GM19328 (cell line): ENCODE measurements at regions not wholly inside any gene's neighbourhood (a gene's known extent, or its start where the extent isn't known, plus 50 kb on each side); places are given as distances from the start of the nearest gene placed in this dataset.

ENCODE experiments used
- ATAC-seq: cut with Tn5 transposase; IDR thresholded peaks from one replicate; pipeline ENCODE4 v1.9.1; 2021; ENCODE audit warnings: mild to moderate bottlenecking, moderate library complexity; ENCODE audit not compliant: unreplicated experiment

- ATAC-seq = no peak
These were observed 50.3 kb upstream of the DPH6 start for GRCh38 chr15:35596285-35596684.

GRCh38 chr15:35602836-35603235 lies 56.9 kb upstream of the DPH6 start:
- ATAC-seq = no peak

- no peak for ATAC-seq
These were observed 57.3 kb upstream of the DPH6 start for GRCh38 chr15:35603301-35603700.

- ATAC-seq = no peak
These were observed 57.9 kb upstream of the DPH6 start for GRCh38 chr15:35603856-35604255.

- ATAC-seq = no peak
These were observed 59.9 kb upstream of the DPH6 start for GRCh38 chr15:35605764-35606449.

- no peak for ATAC-seq
These were observed 60.5 kb upstream of the DPH6 start for GRCh38 chr15:35606450-35606779.

- ATAC-seq = no peak
These were observed 70.7 kb upstream of the DPH6 start for GRCh38 chr15:35616498-35617271.

GRCh38 chr15:35618260-35619188 lies 72.6 kb upstream of the DPH6 start:
- ATAC-seq = no peak

- ATAC-seq = no peak
These were observed 76.8 kb upstream of the DPH6 start for GRCh38 chr15:35622641-35623340.

- no peak for ATAC-seq
These were observed 78.9 kb upstream of the DPH6 start for GRCh38 chr15:35624881-35625280.

- ATAC-seq = no peak
These were observed 80.8 kb upstream of the DPH6 start for GRCh38 chr15:35626571-35627318.

GRCh38 chr15:35627696-35628095 lies 81.7 kb upstream of the DPH6 start:
- no peak for ATAC-seq

- ATAC-seq = no peak
These were observed 83.8 kb upstream of the DPH6 start for GRCh38 chr15:35629766-35630165.

GRCh38 chr15:35630532-35630931 lies 84.6 kb upstream of the DPH6 start:
- no peak for ATAC-seq

- ATAC-seq = no peak
These were observed 85.0 kb upstream of the DPH6 start for GRCh38 chr15:35630985-35631384.

GRCh38 chr15:35633677-35634076 lies 87.7 kb upstream of the DPH6 start:
- ATAC-seq = no peak

GRCh38 chr15:35646790-35647189 lies 100.8 kb upstream of the DPH6 start:
- ATAC-seq = no peak

GRCh38 chr15:35647303-35647702 lies 101.3 kb upstream of the DPH6 start:
- no peak for ATAC-seq

GRCh38 chr15:35648941-35649340 lies 103.0 kb upstream of the DPH6 start:
- ATAC-seq = no peak

GRCh38 chr15:35649575-35649974 lies 103.6 kb upstream of the DPH6 start:
- ATAC-seq = no peak
